Iris pigment epithelial cell (primary cell): ENCODE measurements at regions not wholly inside any gene's neighbourhood (a gene's known extent, or its start where the extent isn't known, plus 50 kb on each side); places are given as distances from the start of the nearest gene placed in this dataset.
A peak's percentile ranks its signal among the peaks of the same experiment; 100 is the strongest.

ENCODE experiments used
- DNase-seq: peaks from one replicate; pipeline ENCODE4 v3.0.0-alpha.2; 2011; ENCODE audit warnings: low read depth

DNA sequence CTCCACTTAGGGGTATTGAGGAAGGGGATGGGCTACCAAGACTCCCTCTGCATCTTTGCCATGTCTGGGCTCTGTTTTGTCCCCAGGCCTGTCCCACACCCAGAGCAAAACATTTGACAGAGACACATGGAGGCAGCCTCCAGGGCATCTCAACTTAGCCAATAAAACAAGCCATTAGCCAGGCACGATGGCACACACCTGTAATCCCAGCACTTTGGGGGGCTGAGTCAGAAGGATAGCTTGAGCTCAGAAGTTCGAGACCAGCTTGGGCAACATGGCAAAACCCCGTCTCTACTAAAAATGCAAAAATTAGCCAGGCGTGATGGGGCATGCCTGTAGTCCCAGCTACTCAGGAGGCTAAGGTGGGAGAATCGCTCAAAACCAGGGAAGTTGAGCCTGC lies 120.3 kb upstream of the IPO9 start:
- no peak for DNase-seq

GRCh38 chr1:201709564-201710295 lies 119.2 kb upstream of the IPO9 start:
- peak; percentile 59 for DNase-seq

- DNase-seq: no peak
Measured at GRCh38 chr1:201710632-201711597, 118.0 kb upstream of the IPO9 start.

GRCh38 chr1:201711811-201712210 lies 117.1 kb upstream of the IPO9 start:
- peak; percentile 55 for DNase-seq

GRCh38 chr1:201712387-201713085 lies 116.4 kb upstream of the IPO9 start:
- DNase-seq: no peak

DNA sequence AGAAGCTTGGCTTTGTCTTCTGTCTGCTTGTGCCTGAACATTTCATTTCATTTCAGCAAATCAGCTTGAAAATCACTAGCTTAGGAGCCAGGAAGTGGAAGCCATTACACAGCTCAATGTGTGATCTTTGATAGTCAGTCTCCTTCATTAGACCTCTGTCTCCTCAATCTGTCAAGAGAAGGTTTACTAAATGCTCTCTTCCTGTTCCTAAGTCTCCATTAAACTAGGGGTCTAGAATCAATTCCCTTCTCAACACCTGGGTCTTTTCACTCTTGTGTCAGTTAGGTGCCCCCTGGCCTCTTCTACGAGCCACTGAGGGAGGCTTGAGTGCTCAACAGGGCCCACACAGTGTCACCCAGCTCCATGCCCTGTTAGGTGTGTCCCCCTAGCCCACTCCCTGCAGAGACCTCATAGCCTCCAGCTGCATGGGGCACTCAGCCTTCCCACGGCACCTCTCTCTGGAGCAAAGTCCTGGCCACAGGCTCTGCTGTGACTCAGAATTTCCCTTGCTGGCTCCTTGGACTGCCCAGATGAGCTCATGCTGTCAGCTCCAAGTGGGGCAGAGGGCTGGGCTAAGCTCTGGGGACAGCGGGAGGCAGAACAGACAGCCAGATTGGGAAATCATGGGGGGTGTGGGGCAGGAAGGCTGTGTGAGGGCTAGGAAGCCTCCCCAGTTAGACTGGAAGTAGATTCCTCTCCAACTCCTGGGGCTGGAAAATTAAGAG lies 115.7 kb upstream of the IPO9 start:
- peak; percentile 99 for DNase-seq

- peak; percentile 100 for DNase-seq
Measured at GRCh38 chr1:201714542-201715329, 114.2 kb upstream of the IPO9 start.

GRCh38 chr1:201715351-201715750 lies 113.6 kb upstream of the IPO9 start:
- no peak for DNase-seq

DNA sequence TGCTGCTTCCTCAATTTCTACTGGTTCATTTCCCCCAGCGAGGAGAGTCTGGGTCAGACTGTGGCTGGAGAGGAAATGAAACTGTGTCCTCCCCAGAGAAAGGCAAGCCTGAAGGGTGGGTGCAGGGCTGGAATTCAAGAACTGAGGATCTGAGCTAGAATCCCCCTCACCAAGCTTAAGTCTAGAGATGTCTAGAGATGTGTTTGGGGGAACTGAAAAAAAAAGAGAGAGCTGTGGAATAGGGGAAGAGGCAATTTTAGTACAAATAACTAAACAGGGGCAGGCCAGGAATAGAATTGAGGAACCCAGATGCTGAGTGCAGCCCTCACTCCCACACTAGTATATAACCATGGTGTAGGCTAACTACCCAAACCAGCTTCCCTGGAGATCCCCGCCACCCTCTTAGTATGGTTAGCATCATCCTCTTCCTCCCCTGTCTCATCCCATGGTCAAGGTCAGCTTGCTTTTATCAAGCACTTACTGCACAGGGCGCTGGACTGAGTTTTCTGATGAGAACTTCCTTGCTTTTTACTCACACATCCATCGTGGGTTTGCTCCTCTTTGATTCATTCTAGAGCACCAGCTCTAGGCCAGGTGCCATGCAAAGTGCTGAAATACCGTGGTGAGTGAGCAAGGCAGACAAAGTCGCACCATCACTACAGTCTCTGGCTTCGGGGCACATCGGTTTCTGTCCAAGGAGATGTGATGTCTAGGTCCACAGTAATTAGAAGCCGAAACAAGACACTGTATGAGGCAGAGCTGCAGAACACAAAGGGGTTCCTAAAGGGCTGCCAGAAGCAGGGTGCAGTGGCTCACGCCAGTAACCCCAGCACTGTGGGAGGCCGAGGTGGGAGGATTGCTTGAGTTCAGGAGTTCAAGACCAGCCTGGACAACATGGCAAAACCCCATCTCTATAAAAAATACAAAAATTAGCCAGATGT lies 112.9 kb upstream of the IPO9 start:
- no peak for DNase-seq

DNA sequence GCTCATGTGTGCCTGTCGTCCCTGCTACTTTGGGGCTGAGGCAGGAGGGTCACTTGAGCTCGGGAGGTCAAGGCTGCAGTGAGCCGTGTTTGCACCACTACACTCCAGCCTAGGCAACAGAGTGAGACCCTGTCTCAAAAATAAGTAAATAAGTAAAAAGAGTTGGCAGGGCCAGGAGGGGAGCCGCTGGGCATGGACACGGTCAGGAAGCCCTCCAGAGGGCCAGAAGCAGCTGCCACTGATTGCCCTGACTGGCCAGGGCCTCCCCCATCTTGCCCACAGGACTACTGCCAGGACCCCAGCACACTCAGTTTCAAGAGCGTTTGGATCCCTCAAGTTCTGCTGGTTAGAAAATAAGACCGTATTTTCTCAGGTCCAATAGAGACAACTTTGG lies 112.2 kb upstream of the IPO9 start:
- no peak for DNase-seq

DNA sequence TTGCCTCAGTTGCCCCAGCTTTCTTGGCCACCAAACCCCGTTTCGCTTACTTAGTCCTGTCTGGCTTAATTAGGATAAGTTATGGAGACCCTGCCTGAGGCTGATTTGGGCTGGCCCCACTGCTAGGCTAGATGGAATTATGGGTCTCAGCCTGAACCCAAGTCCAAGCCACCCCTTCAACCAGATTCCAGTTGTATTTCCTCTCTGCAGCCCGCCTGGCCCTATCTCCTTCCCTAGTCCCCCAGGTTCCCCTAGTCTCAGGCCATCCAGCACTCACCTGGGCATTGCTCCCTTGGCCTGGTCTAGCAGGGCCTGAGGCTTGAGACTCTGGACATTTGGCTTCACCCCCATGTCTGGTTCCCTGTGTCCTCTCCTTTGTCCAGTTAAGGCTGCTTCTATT lies 111.7 kb upstream of the IPO9 start:
- no peak for DNase-seq

DNA sequence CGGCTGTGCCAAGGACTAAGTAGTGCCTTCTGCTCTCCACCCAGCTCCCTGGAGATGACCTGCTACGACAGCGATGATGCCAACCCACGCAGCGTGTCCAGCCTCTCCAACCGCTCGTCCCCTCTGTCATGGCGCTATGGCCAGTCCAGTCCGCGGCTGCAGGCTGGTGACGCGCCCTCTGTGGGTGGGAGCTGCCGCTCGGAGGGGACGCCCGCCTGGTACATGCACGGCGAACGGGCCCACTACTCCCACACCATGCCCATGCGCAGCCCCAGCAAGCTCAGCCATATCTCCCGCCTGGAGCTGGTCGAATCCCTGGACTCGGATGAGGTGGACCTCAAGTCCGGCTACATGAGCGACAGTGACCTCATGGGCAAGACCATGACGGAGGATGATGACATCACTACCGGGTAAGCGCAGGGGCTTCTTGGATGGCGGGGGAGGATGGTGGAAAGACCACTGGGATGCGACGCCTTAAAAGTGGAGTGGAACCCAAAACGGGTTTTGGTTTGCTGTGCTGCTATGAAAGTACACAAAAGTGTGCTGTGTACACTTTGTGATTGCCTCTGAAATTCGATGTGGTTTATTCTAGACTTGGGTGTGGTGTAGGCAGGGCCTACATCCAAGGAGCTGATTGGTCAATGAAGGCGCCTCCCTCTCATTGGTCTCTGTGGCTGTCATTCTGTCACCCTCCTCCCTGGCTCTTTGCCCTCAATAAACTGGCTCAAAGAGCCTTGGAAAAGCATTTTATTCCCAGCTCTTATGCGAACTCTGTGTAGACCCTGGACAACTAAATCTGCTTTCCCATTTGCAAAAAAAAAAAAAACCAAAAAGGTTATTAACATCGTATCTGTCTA lies 110.4 kb upstream of the IPO9 start:
- DNase-seq: no peak

DNA sequence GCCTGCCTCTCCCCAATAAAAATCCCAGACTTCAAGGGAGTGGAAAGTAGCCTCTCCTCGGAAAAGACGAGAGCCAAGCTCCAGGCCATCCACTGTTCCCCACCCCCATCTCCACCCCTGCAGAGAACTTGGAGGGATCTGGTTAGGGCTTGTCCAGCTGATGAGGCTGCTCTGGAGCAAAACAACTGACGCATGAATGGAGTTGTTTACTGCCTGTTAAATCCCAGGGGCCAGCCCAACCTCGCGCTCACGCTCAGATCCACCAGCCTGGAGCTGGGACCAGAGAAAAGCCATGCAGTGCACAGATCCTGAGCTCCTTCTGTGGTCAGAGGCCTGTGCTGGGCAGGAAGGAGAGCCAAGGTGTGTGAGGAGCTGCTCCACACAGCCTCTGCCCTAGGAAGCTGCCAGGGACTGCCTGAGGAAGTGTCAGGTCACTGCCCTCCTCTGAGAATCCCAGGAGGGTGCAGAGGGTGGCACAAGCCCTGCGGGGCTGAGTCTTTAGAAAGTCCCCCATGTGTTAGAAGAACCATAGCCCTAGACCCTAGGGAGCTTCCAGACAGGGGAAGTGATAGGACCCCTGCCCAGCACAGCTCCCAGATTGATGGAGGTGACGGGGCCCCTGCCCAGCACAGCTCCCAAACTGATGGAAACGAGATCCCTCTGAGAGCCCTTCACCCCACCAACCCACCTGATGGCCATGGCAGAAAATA lies 109.0 kb upstream of the IPO9 start:
- DNase-seq: peak; percentile 93

DNA sequence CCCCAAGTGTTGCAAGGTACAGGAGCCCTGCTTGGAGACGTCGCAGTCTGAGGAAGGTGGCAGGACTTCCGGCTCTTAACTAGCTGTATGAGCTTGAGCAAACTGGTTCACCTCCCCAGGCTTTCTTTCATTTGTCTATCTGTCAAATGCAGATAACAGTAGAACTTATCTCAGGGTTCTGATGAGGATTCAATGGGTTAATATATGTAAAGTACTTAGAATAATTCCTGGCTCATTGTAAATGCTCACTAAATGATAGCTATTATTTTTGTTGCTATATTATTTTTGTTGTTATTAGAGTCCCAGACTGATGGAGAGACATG lies 108.5 kb upstream of the IPO9 start:
- no peak for DNase-seq

DNA sequence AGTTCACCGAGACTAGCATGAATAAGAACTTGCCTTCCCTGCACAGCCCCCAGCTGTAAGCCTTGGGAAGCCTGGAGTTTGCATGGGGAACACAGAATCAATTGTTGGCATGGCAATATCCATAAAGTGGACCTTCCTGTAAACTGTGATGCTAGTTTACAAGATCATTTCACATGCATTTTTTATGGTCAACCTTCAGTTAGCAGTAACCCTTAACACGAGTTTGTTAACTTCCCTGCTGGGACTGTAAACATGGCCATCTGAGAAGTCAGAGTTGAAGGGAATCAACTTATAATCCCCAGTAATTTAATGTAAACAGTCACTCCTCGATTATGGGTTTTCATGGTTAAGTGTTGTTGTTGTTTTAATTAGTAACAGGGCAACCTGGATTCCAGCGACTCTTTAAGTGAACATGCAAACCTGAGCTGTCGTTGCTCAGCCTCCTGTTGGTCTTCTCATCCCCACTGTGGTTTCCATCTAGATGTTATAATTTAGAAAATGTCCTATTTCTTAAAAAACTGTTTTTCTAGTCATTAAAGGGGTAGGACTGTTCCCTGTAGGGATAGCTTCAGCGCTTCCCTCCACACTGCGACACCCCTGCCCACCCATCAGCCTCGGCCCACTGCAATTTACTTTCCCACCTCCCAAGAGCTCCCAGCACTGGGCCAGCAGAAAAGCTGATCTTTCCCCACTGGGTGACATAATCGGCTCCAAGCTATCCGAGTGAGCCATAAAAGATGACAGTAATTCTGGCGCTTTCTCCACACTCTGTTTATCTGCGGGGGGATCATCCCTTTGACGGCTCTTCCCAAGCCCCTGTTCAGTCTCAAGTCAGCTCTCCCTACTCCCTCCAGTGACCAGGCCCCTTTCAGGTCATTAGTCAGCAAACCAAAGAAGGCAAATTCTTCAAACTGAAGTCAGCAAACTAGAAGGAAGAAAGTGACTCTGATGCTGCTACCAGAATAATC lies 107.6 kb upstream of the IPO9 start:
- DNase-seq: peak; percentile 81

DNA sequence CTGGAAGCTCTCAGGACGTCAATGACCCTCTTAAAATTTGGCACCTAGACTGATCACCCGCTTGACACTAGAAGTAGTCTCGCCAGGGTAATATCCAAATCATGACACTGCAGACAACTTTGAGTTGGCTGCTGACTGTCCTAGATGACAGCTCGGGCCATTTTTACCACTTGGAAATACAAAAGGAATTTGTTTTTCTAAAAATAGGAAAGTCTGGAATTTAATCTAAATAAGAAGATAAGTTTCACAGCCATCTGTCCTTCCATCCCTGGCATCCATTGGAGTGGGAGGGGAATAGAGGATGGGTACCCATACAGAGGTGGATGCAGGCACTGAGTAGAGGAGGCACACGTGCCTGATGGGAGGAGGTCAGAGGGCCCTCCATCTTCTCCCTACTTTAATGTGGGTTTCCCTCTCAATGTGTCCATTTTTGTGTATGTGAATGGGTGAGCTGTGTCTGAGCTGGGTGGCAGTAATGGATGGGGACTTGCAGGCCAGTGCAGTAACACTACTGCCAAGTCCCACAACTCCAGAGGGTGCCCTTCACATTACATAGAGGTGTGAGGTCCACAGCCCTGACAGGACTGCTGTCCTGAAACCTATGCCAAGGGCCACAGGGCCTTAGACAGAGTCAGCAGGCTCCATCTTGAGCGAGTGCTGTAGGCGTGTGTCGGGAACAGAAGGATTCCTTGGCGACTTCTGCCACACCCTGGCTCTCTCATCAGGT lies 104.8 kb upstream of the IPO9 start:
- no peak for DNase-seq

GRCh38 chr1:201724766-201725118 lies 104.2 kb upstream of the IPO9 start:
- DNase-seq: no peak
